ENCODE measurements at regions not wholly inside any gene's neighbourhood (a gene's known extent, or its start where the extent isn't known, plus 50 kb on each side); places are given as distances from the start of the nearest gene placed in this dataset.

DNA sequence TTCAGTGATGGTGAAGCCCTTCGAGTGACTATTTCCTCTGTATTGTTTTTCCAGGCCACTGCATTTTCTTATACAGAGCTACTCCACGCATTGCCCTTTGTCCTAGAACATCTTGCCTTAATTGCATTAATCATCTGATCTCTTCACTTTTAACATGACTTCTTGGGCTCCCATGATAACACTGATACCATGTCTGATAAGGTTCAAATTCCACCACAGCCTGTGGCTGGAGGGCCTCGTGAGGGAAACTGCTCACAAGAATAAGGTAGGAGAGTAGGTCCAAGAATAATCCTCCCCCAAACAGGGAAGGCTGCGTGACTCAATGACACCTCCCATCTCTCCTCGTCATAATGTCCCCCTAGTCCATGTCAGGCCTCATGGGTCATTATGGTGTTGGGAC lies 165.5 kb upstream of the ECI2 start:
- peaks cover 5% of the 10 kb centered on the region; the same call in 1 of the 2 replicates for H3K9me2 ChIP-seq (ENCODE audit: insufficient read depth)
- no peak overlapping the region for H3K9ac ChIP-seq
- no peak overlapping the region for H3K4me2 ChIP-seq (ENCODE audit: unreplicated experiment)
- 63 to 74% methylated on average over 5 of the region's 5 CpGs for WGBS, 2 experiments (ENCODE audit: low coverage in 1 of 2, low lambda C conversion rate in 2 of 2, missing lambda C conversion rate in 2 of 2)
- in situ Hi-C loops (cut with MboI), result loop anchor here (25.0 kb wide), 2 partner anchors 636 to 1086 kb away; no protein-coding TSS in a partner anchor
- no peak for DNase-seq
- H3F3A ChIP-seq (ENCODE audit: insufficient read depth), result no peaks in the 10 kb centered on the region
- H3K4me1 ChIP-seq (ENCODE audit: insufficient read depth), result 0 out of 2 replicates have a peak, but pooled peaks cover 6% of the 10 kb centered on the region
- no peaks in the 10 kb centered on the region for H3K27me3 ChIP-seq (replicated peaks; ENCODE audit: insufficient read depth)
- H2AFZ ChIP-seq, result no peak overlapping the region
- H3K4me3 ChIP-seq, result no peak overlapping the region
- no peaks in the 10 kb centered on the region for H3K79me2 ChIP-seq (ENCODE audit: insufficient read depth)
- no peak for TF ChIP-seq EZH2phosphoT487 (IDR thresholded peaks at IDR 0.05; ENCODE audit: insufficient read depth, low read depth)
- no peak for TF ChIP-seq EZH2 (IDR thresholded peaks at IDR 0.05; ENCODE audit: insufficient read depth, poor library complexity, severe bottlenecking)
- no peaks in the 10 kb centered on the region for H4K20me1 ChIP-seq (ENCODE audit: insufficient read depth)
- no peaks in the 10 kb centered on the region for H3K36me3 ChIP-seq (ENCODE audit: low read depth)
- no peaks in the 10 kb centered on the region for H3K9me3 ChIP-seq (ENCODE audit: low read depth)
- no peak overlapping the region for H3K27ac ChIP-seq

- in situ Hi-C loops (cut with MboI), result no loop called here
- Histone ChIP-seq H3K4me3 (no peak overlapping the region), H3K27ac (no peak overlapping the region), H3K9me3 (ENCODE audit: low read depth) (no peaks in the 10 kb centered on the region), H3K4me1 (ENCODE audit: insufficient read depth) (no peaks in the 10 kb centered on the region), H3K9ac (no peak overlapping the region), H3F3A (ENCODE audit: insufficient read depth) (no peaks in the 10 kb centered on the region), H3K79me2 (ENCODE audit: insufficient read depth) (no peaks in the 10 kb centered on the region), H3K4me2 (ENCODE audit: unreplicated experiment) (no peak overlapping the region), H2AFZ (no peak overlapping the region), H3K36me3 (ENCODE audit: low read depth) (no peaks in the 10 kb centered on the region), H4K20me1 (ENCODE audit: insufficient read depth) (no peaks in the 10 kb centered on the region), H3K27me3 (replicated peaks; ENCODE audit: insufficient read depth) (no peaks in the 10 kb centered on the region), H3K9me2 (ENCODE audit: insufficient read depth) (peaks cover 5% of the 10 kb centered on the region; the same call in 1 of the 2 replicates)
- WGBS, 2 experiments (ENCODE audit: low coverage in 1 of 2, low lambda C conversion rate in 2 of 2, missing lambda C conversion rate in 2 of 2), result 83 to 91% methylated on average over 4 of the region's 4 CpGs
- TF ChIP-seq EZH2phosphoT487 (IDR thresholded peaks at IDR 0.05; ENCODE audit: insufficient read depth, low read depth) (no peak), EZH2 (IDR thresholded peaks at IDR 0.05; ENCODE audit: insufficient read depth, poor library complexity, severe bottlenecking) (no peak)
- peak; percentile 32 for DNase-seq
These were observed 164.1 kb upstream of the ECI2 start for GRCh38 chr6:4299476-4299875.

GRCh38 chr6:4297348-4297747 lies 162.0 kb upstream of the ECI2 start:
- Histone ChIP-seq H3K9ac (no peak overlapping the region), H3K9me2 (ENCODE audit: insufficient read depth) (no peaks in the 10 kb centered on the region)
- DNase-seq, result no peak

GRCh38 chr6:4296552-4296951 lies 161.2 kb upstream of the ECI2 start:
- H3F3A ChIP-seq (ENCODE audit: insufficient read depth), result no peaks in the 10 kb centered on the region
- no peaks in the 10 kb centered on the region for H4K20me1 ChIP-seq (ENCODE audit: insufficient read depth)
- H3K79me2 ChIP-seq (ENCODE audit: insufficient read depth), result no peaks in the 10 kb centered on the region
- no peak overlapping the region for H3K9ac ChIP-seq
- H3K27me3 ChIP-seq (replicated peaks; ENCODE audit: insufficient read depth), result no peaks in the 10 kb centered on the region; the same call in 1 of the 2 replicates
- H3K4me1 ChIP-seq (ENCODE audit: insufficient read depth), result no peaks in the 10 kb centered on the region
- no peak overlapping the region for H2AFZ ChIP-seq
- no peak overlapping the region for H3K4me3 ChIP-seq
- H3K4me2 ChIP-seq (ENCODE audit: unreplicated experiment), result no peak overlapping the region
- TF ChIP-seq EZH2 (IDR thresholded peaks at IDR 0.05; ENCODE audit: insufficient read depth, poor library complexity, severe bottlenecking), result no peak
- no peak for TF ChIP-seq EZH2phosphoT487 (IDR thresholded peaks at IDR 0.05; ENCODE audit: insufficient read depth, low read depth)
- in situ Hi-C loops (cut with MboI), result no loop called here
- DNase-seq, result no peak
- H3K36me3 ChIP-seq (ENCODE audit: low read depth), result no peaks in the 10 kb centered on the region
- no peak overlapping the region for H3K27ac ChIP-seq
- no peaks in the 10 kb centered on the region for H3K9me2 ChIP-seq (ENCODE audit: insufficient read depth)
- no peaks in the 10 kb centered on the region for H3K9me3 ChIP-seq (ENCODE audit: low read depth)
- 45 to 50% methylated on average over 3 of the region's 3 CpGs for WGBS, 2 experiments (ENCODE audit: low coverage in 1 of 2, low lambda C conversion rate in 2 of 2, missing lambda C conversion rate in 2 of 2)

More at GRCh38 chr6:4297348-4297747, 162.0 kb upstream of the ECI2 start:
- Histone ChIP-seq H3K4me1 (ENCODE audit: insufficient read depth) (no peaks in the 10 kb centered on the region), H3K4me2 (ENCODE audit: unreplicated experiment) (no peak overlapping the region), H2AFZ (no peak overlapping the region), H3F3A (ENCODE audit: insufficient read depth) (no peaks in the 10 kb centered on the region), H3K27ac (no peak overlapping the region), H3K36me3 (ENCODE audit: low read depth) (no peaks in the 10 kb centered on the region), H3K9me3 (ENCODE audit: low read depth) (no peaks in the 10 kb centered on the region), H3K27me3 (replicated peaks; ENCODE audit: insufficient read depth) (no peaks in the 10 kb centered on the region; the same call in 1 of the 2 replicates), H4K20me1 (ENCODE audit: insufficient read depth) (no peaks in the 10 kb centered on the region), H3K4me3 (no peak overlapping the region), H3K79me2 (ENCODE audit: insufficient read depth) (no peaks in the 10 kb centered on the region)
- 70 to 82% methylated on average over 7 of the region's 7 CpGs for WGBS, 2 experiments (ENCODE audit: low coverage in 1 of 2, low lambda C conversion rate in 2 of 2, missing lambda C conversion rate in 2 of 2)
- in situ Hi-C loops (cut with MboI), result no loop called here
- TF ChIP-seq EZH2 (IDR thresholded peaks at IDR 0.05; ENCODE audit: insufficient read depth, poor library complexity, severe bottlenecking) (no peak), EZH2phosphoT487 (IDR thresholded peaks at IDR 0.05; ENCODE audit: insufficient read depth, low read depth) (no peak)

GRCh38 chr6:4295783-4296155 lies 160.4 kb upstream of the ECI2 start:
- TF ChIP-seq EZH2phosphoT487 (IDR thresholded peaks at IDR 0.05; ENCODE audit: insufficient read depth, low read depth), result no peak
- TF ChIP-seq EZH2 (IDR thresholded peaks at IDR 0.05; ENCODE audit: insufficient read depth, poor library complexity, severe bottlenecking), result no peak
- Histone ChIP-seq H3K27ac (no peak overlapping the region), H3K4me2 (ENCODE audit: unreplicated experiment) (no peak overlapping the region), H3K9me2 (ENCODE audit: insufficient read depth) (no peaks in the 10 kb centered on the region), H4K20me1 (ENCODE audit: insufficient read depth) (no peaks in the 10 kb centered on the region), H3K79me2 (ENCODE audit: insufficient read depth) (no peaks in the 10 kb centered on the region), H3K9me3 (ENCODE audit: low read depth) (no peaks in the 10 kb centered on the region), H3K4me1 (ENCODE audit: insufficient read depth) (no peaks in the 10 kb centered on the region), H3K4me3 (no peak overlapping the region), H3F3A (ENCODE audit: insufficient read depth) (no peaks in the 10 kb centered on the region), H3K27me3 (replicated peaks; ENCODE audit: insufficient read depth) (no peaks in the 10 kb centered on the region; the same call in 1 of the 2 replicates), H3K9ac (no peak overlapping the region), H2AFZ (no peak overlapping the region), H3K36me3 (ENCODE audit: low read depth) (no peaks in the 10 kb centered on the region)
- no peak for DNase-seq
- 13 to 17% methylated on average over 2 of the region's 2 CpGs for WGBS, 2 experiments (ENCODE audit: low coverage in 1 of 2, low lambda C conversion rate in 2 of 2, missing lambda C conversion rate in 2 of 2)
- in situ Hi-C loops (cut with MboI), result no loop called here

Data from GM23248 (cell line).